ENCODE measurements at regions not wholly inside any gene's neighbourhood (a gene's known extent, or its start where the extent isn't known, plus 50 kb on each side); places are given as distances from the start of the nearest gene placed in this dataset.
A peak's percentile ranks its signal among the peaks of the same experiment; 100 is the strongest.

DNA sequence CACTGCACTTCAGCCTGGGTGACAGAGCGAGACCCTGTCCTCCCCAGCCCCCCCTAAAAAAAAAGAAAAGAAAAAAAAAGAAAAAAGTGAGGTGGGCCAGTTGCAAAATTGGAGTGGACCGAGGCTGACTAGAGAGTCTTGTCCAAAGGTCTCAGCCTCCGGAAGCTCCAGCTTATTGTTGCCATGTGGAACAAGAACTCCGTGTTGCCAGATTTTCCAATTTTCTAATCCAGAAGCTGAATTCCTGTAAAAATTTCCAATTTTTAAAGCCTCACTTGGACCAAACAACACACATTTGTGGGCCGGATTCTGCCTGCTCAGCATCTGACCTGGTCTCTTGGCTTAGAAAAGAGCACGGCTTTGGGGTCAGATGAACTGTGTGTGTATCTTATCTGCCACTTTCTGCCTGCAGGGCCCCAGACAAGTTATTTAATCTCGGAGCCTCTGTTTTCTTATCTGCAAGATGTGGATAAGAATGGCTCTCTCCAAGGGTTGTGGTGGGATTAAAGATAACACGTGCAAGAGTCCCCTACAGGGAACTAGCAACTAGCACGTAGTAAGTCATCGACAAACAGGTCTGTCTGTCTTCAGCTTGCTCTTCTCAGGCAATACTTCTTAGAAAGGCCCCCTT lies 73.7 kb upstream of the TLE3 start:
- CTCF ChIA-PET, result no interaction called here
- Mint-ChIP-seq H3K27me3 (peaks cover 38% of the 10 kb centered on the region), H3K4me3 (no peak overlapping the region), H3K36me3 (no peaks in the 10 kb centered on the region), H3K4me1 (no peaks in the 10 kb centered on the region), H3K27ac (no peak overlapping the region), H3K9me3 (no peaks in the 10 kb centered on the region)
- no peak for DNase-seq

DNA sequence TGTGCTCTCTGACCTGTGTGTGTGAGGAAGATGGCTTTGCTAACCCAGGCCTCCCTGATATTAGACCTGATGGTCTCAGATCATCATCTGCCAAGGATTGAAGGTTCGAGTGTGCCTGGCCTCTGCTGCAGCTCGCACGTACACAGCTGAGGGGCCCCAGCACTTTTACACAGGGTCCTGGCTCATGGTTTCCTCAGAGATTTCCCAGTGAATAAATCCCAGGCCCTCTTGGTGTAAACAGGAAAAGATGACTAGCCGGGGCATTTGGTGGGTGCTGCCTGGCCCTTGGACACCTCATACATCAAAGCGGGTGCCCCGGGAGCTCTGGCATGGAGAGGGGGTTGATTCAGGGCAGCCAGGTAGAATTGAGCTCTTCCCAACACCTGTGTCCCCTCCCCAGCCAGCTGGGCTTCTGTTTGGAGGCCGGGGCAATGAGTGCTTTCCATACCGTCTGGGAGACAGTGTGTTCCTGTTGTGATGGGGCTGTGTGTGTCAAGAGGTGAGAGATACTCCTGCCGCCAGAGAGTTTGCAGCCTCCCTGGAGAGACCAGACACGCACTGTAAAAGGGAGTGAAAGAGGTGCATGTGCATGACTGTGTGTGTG lies 72.5 kb upstream of the TLE3 start:
- H3K4me3 Mint-ChIP-seq, result no peak overlapping the region
- no peaks in the 10 kb centered on the region for H3K36me3 Mint-ChIP-seq
- no peak overlapping the region for H3K27ac Mint-ChIP-seq
- H3K27me3 Mint-ChIP-seq, result peaks cover 47% of the 10 kb centered on the region
- no peaks in the 10 kb centered on the region for H3K9me3 Mint-ChIP-seq
- DNase-seq, result peak; percentile 17
- CTCF ChIA-PET, result no interaction called here
- no peaks in the 10 kb centered on the region for H3K4me1 Mint-ChIP-seq

- Mint-ChIP-seq H3K4me3 (no peak overlapping the region), H3K27ac (no peak overlapping the region), H3K9me3 (no peaks in the 10 kb centered on the region), H3K27me3 (peaks cover 46% of the 10 kb centered on the region), H3K36me3 (no peaks in the 10 kb centered on the region), H3K4me1 (no peaks in the 10 kb centered on the region)
- CTCF ChIA-PET, result no interaction called here
- no peak for DNase-seq
Observed at GRCh38 chr15:70169147-70169546, 71.4 kb upstream of the TLE3 start.

DNA sequence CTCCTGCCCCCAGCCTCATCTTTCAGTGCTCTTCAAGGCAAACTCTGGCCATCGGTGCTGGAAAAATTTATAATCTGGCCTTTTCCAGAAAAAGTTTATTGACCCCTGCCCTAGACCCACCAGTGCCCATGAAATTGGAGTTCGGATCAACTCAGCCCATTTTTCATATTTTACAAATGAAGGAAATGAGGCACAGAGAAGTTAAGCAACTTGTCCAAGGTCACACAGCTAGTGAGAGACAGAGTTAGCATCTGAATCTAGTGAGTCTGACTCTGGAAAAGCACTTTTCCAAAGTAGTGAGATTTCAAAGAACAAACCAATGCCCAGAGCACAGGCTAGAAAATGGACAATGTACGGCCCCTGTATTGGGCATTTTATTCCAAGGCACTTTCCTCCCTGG lies 69.4 kb upstream of the TLE3 start:
- H3K27ac Mint-ChIP-seq, result no peak overlapping the region
- H3K36me3 Mint-ChIP-seq, result no peaks in the 10 kb centered on the region
- H3K4me1 Mint-ChIP-seq, result no peaks in the 10 kb centered on the region
- CTCF ChIA-PET, result interaction anchor here (0.6 kb wide), 1 partner anchor 402 kb away, joined by 3 read pairs; no protein-coding TSS in a partner anchor
- peaks cover 43% of the 10 kb centered on the region for H3K27me3 Mint-ChIP-seq
- no peaks in the 10 kb centered on the region for H3K9me3 Mint-ChIP-seq
- H3K4me3 Mint-ChIP-seq, result no peak overlapping the region
- no peak for DNase-seq

DNA sequence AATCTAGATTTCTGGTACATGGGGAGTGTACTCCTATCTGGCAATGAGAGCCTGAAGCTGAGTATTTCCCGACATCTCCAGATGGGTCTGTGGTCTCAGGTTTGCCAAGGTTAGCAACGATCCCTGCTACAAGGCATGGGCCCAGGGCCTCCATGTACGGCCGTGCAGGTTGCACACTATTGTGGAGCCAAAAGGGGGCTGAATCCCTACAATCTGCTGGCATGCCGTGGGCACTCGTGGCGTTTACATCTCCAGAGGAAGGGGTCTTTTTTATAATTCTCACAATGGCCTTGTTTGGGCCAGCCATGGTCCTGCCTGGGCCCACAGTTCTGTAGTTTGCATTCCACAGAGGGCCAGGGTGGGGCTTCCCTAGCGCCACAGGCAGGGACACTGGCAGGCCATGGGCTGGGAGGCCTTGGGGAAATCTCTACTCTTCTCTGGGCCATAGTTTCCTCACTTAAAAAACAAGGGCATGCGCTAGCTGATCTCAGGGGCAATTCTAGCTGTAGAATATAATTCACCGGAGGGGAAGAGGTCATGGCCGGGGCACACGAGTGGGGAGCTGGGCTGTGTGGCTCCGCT lies 68.9 kb upstream of the TLE3 start:
- peaks cover 42% of the 10 kb centered on the region for H3K27me3 Mint-ChIP-seq
- CTCF ChIA-PET, result no interaction called here

GRCh38 chr15:70165716-70166284 lies 68.1 kb upstream of the TLE3 start:
- peak; percentile 16 for DNase-seq
- peaks cover 39% of the 10 kb centered on the region for H3K27me3 Mint-ChIP-seq
- no peaks in the 10 kb centered on the region for H3K36me3 Mint-ChIP-seq
- no peaks in the 10 kb centered on the region for H3K4me1 Mint-ChIP-seq
- no peak overlapping the region for H3K4me3 Mint-ChIP-seq
- CTCF ChIA-PET, result no interaction called here
- no peaks in the 10 kb centered on the region for H3K9me3 Mint-ChIP-seq
- no peak overlapping the region for H3K27ac Mint-ChIP-seq

More for the DNA sequence above, 68.9 kb upstream of the TLE3 start:
- no peaks in the 10 kb centered on the region for H3K4me1 Mint-ChIP-seq
- H3K27ac Mint-ChIP-seq, result no peak overlapping the region
- H3K4me3 Mint-ChIP-seq, result no peak overlapping the region
- H3K36me3 Mint-ChIP-seq, result no peaks in the 10 kb centered on the region
- peak; percentile 14 for DNase-seq
- no peaks in the 10 kb centered on the region for H3K9me3 Mint-ChIP-seq

DNA sequence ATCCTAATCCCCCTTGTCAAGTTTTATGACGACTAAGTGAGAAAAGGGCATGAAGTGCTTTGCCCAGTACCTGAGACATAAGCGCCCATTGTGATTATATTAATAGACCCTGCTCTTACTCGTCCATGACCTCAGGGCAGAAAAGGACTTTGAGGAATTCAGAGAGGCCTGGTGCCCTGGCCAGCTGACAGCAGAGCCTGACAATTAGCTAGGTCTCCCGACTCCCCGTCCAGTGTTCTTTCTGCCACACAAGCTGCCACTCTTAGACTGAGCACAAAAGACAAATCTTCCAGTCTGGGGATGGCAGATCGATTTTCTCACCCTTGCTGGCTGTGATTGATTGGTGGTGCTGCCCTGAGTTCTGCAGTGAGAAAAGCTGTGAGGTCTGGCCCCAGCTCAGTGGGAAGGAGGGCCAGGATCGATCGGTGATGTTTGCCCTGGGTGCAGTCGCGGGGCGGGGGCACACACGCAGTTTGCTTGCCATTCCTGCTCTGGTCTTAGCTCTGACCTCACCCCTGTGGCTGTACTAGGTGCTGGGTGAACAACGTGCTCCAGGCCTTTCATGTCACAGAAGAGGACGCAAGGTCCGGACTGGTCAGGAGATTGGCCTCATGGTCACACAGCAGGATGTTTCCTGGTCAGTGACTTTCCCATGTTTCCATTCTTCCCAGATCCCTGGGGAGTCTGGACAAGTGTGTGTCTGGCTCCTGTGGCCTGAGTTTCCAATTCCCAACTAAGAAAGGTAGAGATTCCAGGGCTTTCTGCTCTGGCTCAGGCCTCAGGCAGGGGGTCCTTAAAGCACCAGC lies 67.4 kb upstream of the TLE3 start:
- Mint-ChIP-seq H3K4me1 (no peaks in the 10 kb centered on the region), H3K36me3 (no peaks in the 10 kb centered on the region), H3K27me3 (peaks cover 33% of the 10 kb centered on the region), H3K27ac (no peak overlapping the region), H3K4me3 (no peak overlapping the region), H3K9me3 (no peaks in the 10 kb centered on the region)
- DNase-seq, result peak; percentile 14
- CTCF ChIA-PET, result no interaction called here

- DNase-seq, result peak; percentile 13
- peaks cover 36% of the 10 kb centered on the region for H3K27me3 Mint-ChIP-seq
Observed at GRCh38 chr15:70164156-70164900, 66.6 kb upstream of the TLE3 start.

GRCh38 chr15:70160803-70161565 lies 63.3 kb upstream of the TLE3 start:
- CTCF ChIA-PET, result interaction anchor here (1.0 kb wide), 1 partner anchor 24 kb away, joined by 3 read pairs; no protein-coding TSS in a partner anchor
- no peak for DNase-seq
- H3K4me3 Mint-ChIP-seq, result no peak overlapping the region
- no peaks in the 10 kb centered on the region for H3K36me3 Mint-ChIP-seq
- no peaks in the 10 kb centered on the region for H3K9me3 Mint-ChIP-seq
- no peak overlapping the region for H3K27ac Mint-ChIP-seq
- no peaks in the 10 kb centered on the region for H3K4me1 Mint-ChIP-seq
- peaks cover 58% of the 10 kb centered on the region for H3K27me3 Mint-ChIP-seq

More at GRCh38 chr15:70164156-70164900, 66.6 kb upstream of the TLE3 start:
- H3K27ac Mint-ChIP-seq, result no peak overlapping the region
- CTCF ChIA-PET, result no interaction called here
- H3K4me3 Mint-ChIP-seq, result no peak overlapping the region
- no peaks in the 10 kb centered on the region for H3K4me1 Mint-ChIP-seq
- H3K9me3 Mint-ChIP-seq, result no peaks in the 10 kb centered on the region
- H3K36me3 Mint-ChIP-seq, result no peaks in the 10 kb centered on the region

DNA sequence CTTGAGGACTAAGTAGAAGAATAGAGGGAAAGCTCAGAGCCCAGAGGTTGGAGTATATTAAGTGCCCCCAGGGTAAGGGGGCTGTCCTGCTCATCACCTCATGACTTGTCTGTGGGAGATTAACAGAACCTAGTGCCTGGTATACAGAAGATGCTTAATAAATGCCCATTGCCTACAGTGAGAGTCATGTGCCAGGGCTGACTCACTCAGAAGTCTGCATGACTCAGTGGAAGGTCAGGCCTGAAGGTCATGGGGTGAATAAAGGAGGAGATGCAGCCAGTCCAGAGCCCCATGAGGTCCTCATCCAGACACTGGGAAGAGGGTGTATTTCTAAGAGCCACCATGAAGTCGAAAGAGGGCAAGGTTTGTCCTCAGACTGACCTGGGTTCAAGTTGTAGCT lies 62.5 kb upstream of the TLE3 start:
- no peak for DNase-seq
- no peak overlapping the region for H3K27ac Mint-ChIP-seq

DNA sequence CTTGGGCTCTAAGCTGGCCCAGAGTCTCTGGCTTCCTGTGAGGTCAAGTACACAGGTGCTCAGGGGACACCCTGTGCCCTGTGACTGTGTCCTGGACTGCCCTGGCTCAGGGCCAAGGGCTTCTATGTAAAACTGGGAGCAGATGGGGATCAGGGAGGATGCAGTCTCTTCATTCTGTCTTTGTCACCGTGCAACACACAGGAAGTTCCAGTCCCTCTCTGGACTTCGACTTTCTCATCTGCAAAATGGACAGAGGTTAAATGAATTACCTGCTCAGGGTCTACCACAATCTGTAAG lies 61.9 kb upstream of the TLE3 start:
- no peaks in the 10 kb centered on the region for H3K36me3 Mint-ChIP-seq
- no peak overlapping the region for H3K4me3 Mint-ChIP-seq
- CTCF ChIA-PET, result no interaction called here
- H3K4me1 Mint-ChIP-seq, result no peaks in the 10 kb centered on the region
- H3K27me3 Mint-ChIP-seq, result peaks cover 58% of the 10 kb centered on the region
- H3K9me3 Mint-ChIP-seq, result no peaks in the 10 kb centered on the region
- no peak overlapping the region for H3K27ac Mint-ChIP-seq
- no peak for DNase-seq

More for the DNA sequence above, 62.5 kb upstream of the TLE3 start:
- CTCF ChIA-PET, result interaction anchor here (1.0 kb wide), 1 partner anchor 24 kb away, joined by 3 read pairs; no protein-coding TSS in a partner anchor
- H3K36me3 Mint-ChIP-seq, result no peaks in the 10 kb centered on the region
- H3K4me1 Mint-ChIP-seq, result no peaks in the 10 kb centered on the region
- peaks cover 58% of the 10 kb centered on the region for H3K27me3 Mint-ChIP-seq
- no peaks in the 10 kb centered on the region for H3K9me3 Mint-ChIP-seq
- no peak overlapping the region for H3K4me3 Mint-ChIP-seq

DNA sequence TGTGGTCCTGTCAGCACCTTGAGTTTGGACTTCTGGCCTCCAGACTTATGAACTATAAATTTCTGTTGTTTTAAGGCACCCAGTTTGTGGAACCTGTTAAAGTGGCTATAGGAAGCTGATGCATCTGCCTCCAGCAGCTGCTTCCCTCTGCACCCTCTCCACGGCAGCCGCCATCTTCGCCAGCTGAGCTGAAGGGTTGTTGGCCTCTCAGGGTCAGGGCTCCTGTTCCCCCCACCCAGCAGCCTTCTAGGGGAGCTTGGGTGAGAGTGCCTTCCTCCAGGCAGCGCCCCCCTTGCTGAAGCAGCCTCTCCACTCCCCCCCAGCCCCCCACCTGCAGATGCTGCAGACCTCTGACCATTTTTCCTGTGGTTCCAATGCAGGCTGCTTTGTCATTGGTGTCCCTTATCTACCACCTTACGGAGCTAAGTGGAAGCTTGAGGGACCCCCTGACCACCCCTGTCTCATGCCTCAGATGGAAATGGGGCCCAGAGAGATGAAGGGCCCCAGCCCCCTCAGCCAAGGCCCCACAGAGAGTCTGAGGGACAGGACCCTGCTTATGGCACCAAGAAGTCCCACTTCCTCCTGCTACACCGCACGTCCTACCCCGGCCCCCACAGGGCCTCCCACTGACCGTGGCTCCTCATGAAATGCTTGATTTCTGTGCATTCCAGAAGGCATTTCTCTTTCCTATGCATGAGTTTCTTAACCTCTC lies 61.4 kb upstream of the TLE3 start:
- no peaks in the 10 kb centered on the region for H3K4me1 Mint-ChIP-seq
- no peak overlapping the region for H3K4me3 Mint-ChIP-seq
- no peak for DNase-seq
- CTCF ChIA-PET, result no interaction called here
- H3K9me3 Mint-ChIP-seq, result no peaks in the 10 kb centered on the region
- H3K36me3 Mint-ChIP-seq, result no peaks in the 10 kb centered on the region
- H3K27me3 Mint-ChIP-seq, result peaks cover 62% of the 10 kb centered on the region
- H3K27ac Mint-ChIP-seq, result no peak overlapping the region
